Tibial artery (tissue), 4 donors: ENCODE measurements at regions not wholly inside any gene's neighbourhood (a gene's known extent, or its start where the extent isn't known, plus 50 kb on each side); places are given as distances from the start of the nearest gene placed in this dataset.
"Not testable (repeated sequence)": the region's sequence is repeated elsewhere in the genome, so short reads cannot be mapped to it uniquely, and the experiment has no call there.

Experiments
- DNase-seq, 2 donors: peaks; one replicate each; pipeline ENCODE4 v3.0.0-alpha.2; 2019
- H3K27ac ChIP-seq, 2 donors: fragments of 200-600 bp; sonication (generic) in 1 of 2; 1 replicate in 1 of 2; 2 replicates in 1 of 2; pipeline ENCODE4 v1.5.1; 2018 to 2019; ENCODE audit warnings: mild to moderate bottlenecking in 1 of 2
- H3K27me3 ChIP-seq, 2 donors: fragments of 200-600 bp; sonication (generic) in 1 of 2; one replicate each; pipeline versions ENCODE4 v1.5.1 to v1.6.0; 2016 to 2019
- H3K36me3 ChIP-seq, 3 donors: fragments of 200-600 bp; sonication (generic) in 2 of 3; one replicate each; pipeline ENCODE4 v1.5.1; 2016 to 2019; ENCODE audit warnings: mild to moderate bottlenecking in 2 of 3
- H3K4me1 ChIP-seq, 4 donors: fragments of 200-600 bp; sonication (generic) in 2 of 4; 1 replicate in 3 of 4; 2 replicates in 1 of 4; pipeline ENCODE4 v1.5.1; 2016 to 2019
- H3K4me3 ChIP-seq, 2 donors: fragments of 200-600 bp; sonication (generic) in 1 of 2; 1 replicate in 1 of 2; 2 replicates in 1 of 2; pipeline ENCODE4 v1.5.1; 2018 to 2019; ENCODE audit warnings: mild to moderate bottlenecking in 2 of 2
- H3K9me3 ChIP-seq, 3 donors: fragments of 200-600 bp; sonication (generic) in 1 of 3; one replicate each; pipeline ENCODE4 v1.5.1; 2016 to 2019
- CTCF ChIP-seq, 2 experiments: fragments of 200-600 bp in 1 of 2; fragments of 450-650 bp in 1 of 2; IDR thresholded peaks; one replicate each; pipeline ENCODE4 v1.5.1; 2017 to 2019; ENCODE audit warnings: antibody characterized with exemption in 2 of 2, mild to moderate bottlenecking in 1 of 2, moderate library complexity in 1 of 2
- intact Hi-C: fragments of 100-400 bp; cut with DNase I; formaldehyde crosslinking; loops from one replicate; pipeline ENCODE4 v1.15.0; 2023; ENCODE audit warnings: low total_unique reads

GRCh38 chr12:43208221-43208620 is 343.8 kb downstream of the ADAMTS20 start:
- no peaks in the 10 kb centered on the region for H3K27me3 ChIP-seq
- H3K36me3 ChIP-seq = no peaks in the 10 kb centered on the region
- no peak for DNase-seq
- no peaks in the 10 kb centered on the region for H3K4me1 ChIP-seq
- intact Hi-C loops = no loop called here
- H3K4me3 ChIP-seq = no peak overlapping the region
- H3K27ac ChIP-seq = no peak overlapping the region
- H3K9me3 ChIP-seq = no peaks in the 10 kb centered on the region
- no peak for TF ChIP-seq CTCF (IDR thresholded peaks at IDR 0.05)

GRCh38 chr12:43206396-43206795 is 345.6 kb downstream of the ADAMTS20 start:
- intact Hi-C loops = no loop called here
- TF ChIP-seq CTCF (IDR thresholded peaks at IDR 0.05) = no peak
- DNase-seq = no peak

GRCh38 chr12:43198608-43199007 is 353.4 kb downstream of the ADAMTS20 start:
- no peak for DNase-seq
- no peak for TF ChIP-seq CTCF (IDR thresholded peaks at IDR 0.05)
- no peaks in the 10 kb centered on the region for H3K36me3 ChIP-seq

More at GRCh38 chr12:43206396-43206795, 345.6 kb downstream of the ADAMTS20 start:
- H3K9me3 ChIP-seq = no peaks in the 10 kb centered on the region
- no peaks in the 10 kb centered on the region for H3K4me1 ChIP-seq
- no peak overlapping the region for H3K4me3 ChIP-seq
- no peak overlapping the region for H3K27ac ChIP-seq
- no peaks in the 10 kb centered on the region for H3K36me3 ChIP-seq
- H3K27me3 ChIP-seq = no peaks in the 10 kb centered on the region

GRCh38 chr12:43196268-43196907 is 355.6 kb downstream of the ADAMTS20 start:
- Histone ChIP-seq H3K4me3 (no peak overlapping the region), H3K27me3 (no peaks in the 10 kb centered on the region), H3K9me3 (no peaks in the 10 kb centered on the region), H3K36me3 (no peaks in the 10 kb centered on the region), H3K4me1 (no peaks in the 10 kb centered on the region), H3K27ac (no peak overlapping the region)
- TF ChIP-seq CTCF (IDR thresholded peaks at IDR 0.05) = no peak
- intact Hi-C loops = no loop called here
- no peak for DNase-seq

More at GRCh38 chr12:43198608-43199007, 353.4 kb downstream of the ADAMTS20 start:
- H3K9me3 ChIP-seq = no peaks in the 10 kb centered on the region
- no peaks in the 10 kb centered on the region for H3K4me1 ChIP-seq
- no peak overlapping the region for H3K27ac ChIP-seq
- H3K4me3 ChIP-seq = no peak overlapping the region
- intact Hi-C loops = no loop called here
- H3K27me3 ChIP-seq = no peaks in the 10 kb centered on the region

- DNase-seq, H3K27me3 ChIP-seq, H3K4me1 ChIP-seq, H3K27ac ChIP-seq, intact Hi-C loops, H3K36me3 ChIP-seq, H3K4me3 ChIP-seq, H3K9me3 ChIP-seq: not testable (repeated sequence)
Measured at GRCh38 chr12:43193096-43193495, 358.9 kb downstream of the ADAMTS20 start.

GRCh38 chr12:43192442-43192841 is 359.6 kb downstream of the ADAMTS20 start:
- H3K27ac ChIP-seq, H3K27me3 ChIP-seq, H3K4me1 ChIP-seq, H3K36me3 ChIP-seq, H3K4me3 ChIP-seq, intact Hi-C loops, DNase-seq, H3K9me3 ChIP-seq: not testable (repeated sequence)

GRCh38 chr12:43180242-43180641 is 371.8 kb downstream of the ADAMTS20 start:
- intact Hi-C loops = no loop called here
- DNase-seq = no peak
- Histone ChIP-seq H3K9me3 (no peaks in the 10 kb centered on the region), H3K36me3 (no peaks in the 10 kb centered on the region), H3K27ac (no peak overlapping the region), H3K4me3 (no peak overlapping the region), H3K4me1 (no peaks in the 10 kb centered on the region), H3K27me3 (no peaks in the 10 kb centered on the region)
- TF ChIP-seq CTCF (IDR thresholded peaks at IDR 0.05) = no peak
